ENCODE measurements at regions not wholly inside any gene's neighbourhood (a gene's known extent, or its start where the extent isn't known, plus 50 kb on each side); places are given as distances from the start of the nearest gene placed in this dataset.
"Not testable (repeated sequence)": the region's sequence is repeated elsewhere in the genome, so short reads cannot be mapped to it uniquely, and the experiment has no call there.

- DNase-seq, result no peak
These were observed 221.6 kb downstream of the NR2F1-AS1 start for GRCh38 chr5:93359296-93359959.

- DNase-seq, result no peak
These were observed 222.8 kb downstream of the NR2F1-AS1 start for GRCh38 chr5:93358176-93358575.

- DNase-seq, result no peak
These were observed 223.3 kb downstream of the NR2F1-AS1 start for GRCh38 chr5:93357686-93358085.

GRCh38 chr5:93355691-93356090 is 225.3 kb downstream of the NR2F1-AS1 start:
- DNase-seq, result no peak

- DNase-seq, result no peak
These were observed 228.8 kb downstream of the NR2F1-AS1 start for GRCh38 chr5:93352186-93352585.

- DNase-seq, result no peak
These were observed 231.4 kb downstream of the NR2F1-AS1 start for GRCh38 chr5:93349613-93350012.

- no peak for DNase-seq
These were observed 232.8 kb downstream of the NR2F1-AS1 start for GRCh38 chr5:93348231-93348630.

GRCh38 chr5:93346850-93347249 is 234.2 kb downstream of the NR2F1-AS1 start:
- not testable (repeated sequence) for DNase-seq

GRCh38 chr5:93346301-93346700 is 234.7 kb downstream of the NR2F1-AS1 start:
- no peak for DNase-seq

- no peak for DNase-seq
These were observed 237.4 kb downstream of the NR2F1-AS1 start for GRCh38 chr5:93343570-93343969.

- DNase-seq, result no peak
These were observed 238.4 kb downstream of the NR2F1-AS1 start for GRCh38 chr5:93342563-93343061.

GRCh38 chr5:93340881-93341280 is 240.1 kb downstream of the NR2F1-AS1 start:
- DNase-seq, result no peak

GRCh38 chr5:93337138-93337537 is 243.9 kb downstream of the NR2F1-AS1 start:
- no peak for DNase-seq

- DNase-seq, result peak; percentile 28
These were observed 244.5 kb downstream of the NR2F1-AS1 start for GRCh38 chr5:93336330-93337110.

GRCh38 chr5:93331863-93332262 is 249.2 kb downstream of the NR2F1-AS1 start:
- DNase-seq, result no peak

GRCh38 chr5:93331241-93331640 is 249.8 kb downstream of the NR2F1-AS1 start:
- no peak for DNase-seq

GRCh38 chr5:93330506-93330905 is 250.5 kb downstream of the NR2F1-AS1 start:
- no peak for DNase-seq

- DNase-seq, result no peak
These were observed 251.3 kb downstream of the NR2F1-AS1 start for GRCh38 chr5:93329756-93330155.

GRCh38 chr5:93328833-93329232 is 252.2 kb downstream of the NR2F1-AS1 start:
- no peak for DNase-seq

GRCh38 chr5:93327605-93328004 is 253.4 kb downstream of the NR2F1-AS1 start:
- no peak for DNase-seq

- no peak for DNase-seq
These were observed 255.1 kb downstream of the NR2F1-AS1 start for GRCh38 chr5:93325946-93326345.

- DNase-seq, result no peak
These were observed 257.8 kb downstream of the NR2F1-AS1 start for GRCh38 chr5:93322974-93323860.

- no peak for DNase-seq
These were observed 260.0 kb downstream of the NR2F1-AS1 start for GRCh38 chr5:93320920-93321445.

Measured in T1000 (cell line).